ENCODE measurements at regions not wholly inside any gene's neighbourhood (a gene's known extent, or its start where the extent isn't known, plus 50 kb on each side); places are given as distances from the start of the nearest gene placed in this dataset.
"Not testable (repeated sequence)": the region's sequence is repeated elsewhere in the genome, so short reads cannot be mapped to it uniquely, and the experiment has no call there.

DNA sequence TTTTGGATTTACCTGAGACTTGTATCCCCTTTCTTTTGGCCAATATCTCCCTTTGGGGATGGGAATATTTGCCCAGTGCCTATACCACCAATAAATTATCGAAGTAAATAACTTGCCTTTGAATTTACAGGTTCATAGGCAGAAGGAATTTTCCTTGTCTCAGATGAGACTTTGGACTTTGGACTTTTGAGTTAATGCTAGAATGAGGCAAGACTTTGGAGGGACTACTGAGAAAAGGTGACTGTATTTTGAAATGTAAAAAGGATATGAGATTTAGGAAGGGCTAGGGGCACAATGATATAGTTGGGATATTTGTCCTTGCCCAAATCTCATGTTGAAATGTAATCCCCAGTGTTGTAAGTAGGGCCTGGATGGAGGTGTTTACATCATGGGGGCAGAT lies 384.5 kb upstream of the GHITM start:
- no peak for TF ChIP-seq ZFX (IDR thresholded peaks at IDR 0.05)
- TF ChIP-seq, protein P1, sequence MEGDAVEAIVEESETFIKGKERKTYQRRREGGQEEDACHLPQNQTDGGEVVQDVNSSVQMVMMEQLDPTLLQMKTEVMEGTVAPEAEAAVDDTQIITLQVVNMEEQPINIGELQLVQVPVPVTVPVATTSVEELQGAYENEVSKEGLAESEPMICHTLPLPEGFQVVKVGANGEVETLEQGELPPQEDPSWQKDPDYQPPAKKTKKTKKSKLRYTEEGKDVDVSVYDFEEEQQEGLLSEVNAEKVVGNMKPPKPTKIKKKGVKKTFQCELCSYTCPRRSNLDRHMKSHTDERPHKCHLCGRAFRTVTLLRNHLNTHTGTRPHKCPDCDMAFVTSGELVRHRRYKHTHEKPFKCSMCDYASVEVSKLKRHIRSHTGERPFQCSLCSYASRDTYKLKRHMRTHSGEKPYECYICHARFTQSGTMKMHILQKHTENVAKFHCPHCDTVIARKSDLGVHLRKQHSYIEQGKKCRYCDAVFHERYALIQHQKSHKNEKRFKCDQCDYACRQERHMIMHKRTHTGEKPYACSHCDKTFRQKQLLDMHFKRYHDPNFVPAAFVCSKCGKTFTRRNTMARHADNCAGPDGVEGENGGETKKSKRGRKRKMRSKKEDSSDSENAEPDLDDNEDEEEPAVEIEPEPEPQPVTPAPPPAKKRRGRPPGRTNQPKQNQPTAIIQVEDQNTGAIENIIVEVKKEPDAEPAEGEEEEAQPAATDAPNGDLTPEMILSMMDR (conservative IDR thresholded peaks at IDR 0.05): no peak
- H3K27ac ChIP-seq: no peak overlapping the region

GRCh38 chr10:83760142-83760541 lies 379.2 kb upstream of the GHITM start:
- H3K27ac ChIP-seq: no peak overlapping the region
- no peak for TF ChIP-seq ZFX (IDR thresholded peaks at IDR 0.05)
- TF ChIP-seq, protein P1 (conservative IDR thresholded peaks at IDR 0.05): no peak

GRCh38 chr10:83764666-83765065 lies 374.6 kb upstream of the GHITM start:
- no peak for TF ChIP-seq ZFX (IDR thresholded peaks at IDR 0.05)
- TF ChIP-seq, protein P1 (conservative IDR thresholded peaks at IDR 0.05): no peak
- H3K27ac ChIP-seq: no peak overlapping the region

GRCh38 chr10:83765731-83766130 lies 373.6 kb upstream of the GHITM start:
- no peak for TF ChIP-seq ZFX (IDR thresholded peaks at IDR 0.05)
- TF ChIP-seq, protein P1 (conservative IDR thresholded peaks at IDR 0.05): no peak
- H3K27ac ChIP-seq: no peak overlapping the region

- TF ChIP-seq, protein P1 (conservative IDR thresholded peaks at IDR 0.05): no peak
- TF ChIP-seq ZFX (IDR thresholded peaks at IDR 0.05): no peak
- no peak overlapping the region for H3K27ac ChIP-seq
These were observed 370.0 kb upstream of the GHITM start for GRCh38 chr10:83769281-83769820.

- not testable (repeated sequence) for H3K27ac ChIP-seq
These were observed 352.6 kb upstream of the GHITM start for GRCh38 chr10:83786701-83787100.

- TF ChIP-seq, protein P1 (conservative IDR thresholded peaks at IDR 0.05): peak; percentile 42
- no peak for TF ChIP-seq ZFX (IDR thresholded peaks at IDR 0.05)
- H3K27ac ChIP-seq: no peak overlapping the region
These were observed 337.3 kb upstream of the GHITM start for GRCh38 chr10:83801983-83802382.

DNA sequence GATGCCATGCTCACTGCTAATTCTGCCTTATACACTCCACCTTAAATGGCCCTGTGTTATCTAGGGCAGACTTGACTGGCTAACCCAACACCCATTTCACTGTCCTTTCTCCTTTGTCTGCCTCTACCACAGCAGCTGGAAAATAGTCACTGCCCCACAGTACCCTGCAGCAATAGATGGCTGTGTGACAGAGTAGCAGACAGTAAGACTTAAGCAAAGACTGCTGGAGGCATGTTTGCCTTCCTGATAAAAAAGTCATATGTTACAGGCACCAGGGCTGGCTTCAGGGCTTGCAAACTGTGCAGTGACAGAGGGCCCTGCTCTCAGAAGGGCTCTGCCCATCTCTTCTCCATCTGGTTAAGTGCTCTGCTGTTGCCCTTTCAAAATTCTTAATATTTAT lies 332.6 kb upstream of the GHITM start:
- no peak overlapping the region for H3K27ac ChIP-seq
- TF ChIP-seq, protein P1 (conservative IDR thresholded peaks at IDR 0.05): no peak
- no peak for TF ChIP-seq ZFX (IDR thresholded peaks at IDR 0.05)

All from C4-2B (cell line).